Activated naive CD8-positive, alpha-beta T cell treated with anti-CD3 and anti-CD28 coated beads, Interleukin-2, amount 50 U/mL, for 24 hours (primary cell): ENCODE measurements at regions not wholly inside any gene's neighbourhood (a gene's known extent, or its start where the extent isn't known, plus 50 kb on each side); places are given as distances from the start of the nearest gene placed in this dataset.
"Not testable (repeated sequence)": the region's sequence is repeated elsewhere in the genome, so short reads cannot be mapped to it uniquely, and the experiment has no call there.

ENCODE experiments used
- ATAC-seq: fragments of 150-1000 bp; cut with Tn5 transposase; one replicate; pipeline ENCODE4 v1.10.0; 2021
- DNase-seq: peaks from one replicate; pipeline ENCODE4 v3.0.0; 2021
- H3K27ac Mint-ChIP-seq: one replicate; pipeline ENCODE4 v1.8.0; 2021; ENCODE audit warnings: mild to moderate bottlenecking, mixed read lengths
- H3K27me3 Mint-ChIP-seq: one replicate; pipeline ENCODE4 v1.8.0; 2021; ENCODE audit warnings: mixed read lengths
- H3K36me3 Mint-ChIP-seq: one replicate; pipeline ENCODE4 v1.8.0; 2021; ENCODE audit warnings: low read depth, mixed read lengths
- H3K4me1 Mint-ChIP-seq: one replicate; pipeline ENCODE4 v1.8.0; 2021; ENCODE audit warnings: mixed read lengths
- H3K4me3 Mint-ChIP-seq: one replicate; pipeline ENCODE4 v1.8.0; 2021; ENCODE audit warnings: mild to moderate bottlenecking, moderate library complexity, mixed read lengths
- H3K9me3 Mint-ChIP-seq: one replicate; pipeline ENCODE4 v1.8.0; 2021; ENCODE audit warnings: mixed read lengths

GRCh38 chr3:182156326-182156725 lies 444.6 kb downstream of the SOX2 start:
- not testable (repeated sequence) for H3K27ac Mint-ChIP-seq, DNase-seq, H3K36me3 Mint-ChIP-seq, H3K27me3 Mint-ChIP-seq, ATAC-seq, H3K9me3 Mint-ChIP-seq, H3K4me3 Mint-ChIP-seq, H3K4me1 Mint-ChIP-seq

- H3K9me3 Mint-ChIP-seq, result no peaks in the 10 kb centered on the region
- ATAC-seq (no peak), DNase-seq (no peak)
- no peaks in the 10 kb centered on the region for H3K36me3 Mint-ChIP-seq
- no peaks in the 10 kb centered on the region for H3K4me1 Mint-ChIP-seq
- no peak overlapping the region for H3K27ac Mint-ChIP-seq
- H3K4me3 Mint-ChIP-seq, result no peak overlapping the region
- no peaks in the 10 kb centered on the region for H3K27me3 Mint-ChIP-seq
Measured at GRCh38 chr3:182165234-182165633, 453.5 kb downstream of the SOX2 start.

GRCh38 chr3:182172534-182172933 lies 460.8 kb downstream of the SOX2 start:
- Mint-ChIP-seq H3K4me1 (no peaks in the 10 kb centered on the region), H3K4me3 (no peak overlapping the region), H3K9me3 (no peaks in the 10 kb centered on the region), H3K36me3 (no peaks in the 10 kb centered on the region), H3K27ac (no peak overlapping the region), H3K27me3 (no peaks in the 10 kb centered on the region)
- ATAC-seq, result no peak
- DNase-seq, result no peak

GRCh38 chr3:182178488-182179200 lies 466.9 kb downstream of the SOX2 start:
- Mint-ChIP-seq H3K9me3 (no peaks in the 10 kb centered on the region), H3K36me3 (no peaks in the 10 kb centered on the region), H3K4me3 (no peak overlapping the region), H3K4me1 (no peaks in the 10 kb centered on the region), H3K27me3 (no peaks in the 10 kb centered on the region), H3K27ac (no peak overlapping the region)
- DNase-seq (no peak), ATAC-seq (no peak)

DNA sequence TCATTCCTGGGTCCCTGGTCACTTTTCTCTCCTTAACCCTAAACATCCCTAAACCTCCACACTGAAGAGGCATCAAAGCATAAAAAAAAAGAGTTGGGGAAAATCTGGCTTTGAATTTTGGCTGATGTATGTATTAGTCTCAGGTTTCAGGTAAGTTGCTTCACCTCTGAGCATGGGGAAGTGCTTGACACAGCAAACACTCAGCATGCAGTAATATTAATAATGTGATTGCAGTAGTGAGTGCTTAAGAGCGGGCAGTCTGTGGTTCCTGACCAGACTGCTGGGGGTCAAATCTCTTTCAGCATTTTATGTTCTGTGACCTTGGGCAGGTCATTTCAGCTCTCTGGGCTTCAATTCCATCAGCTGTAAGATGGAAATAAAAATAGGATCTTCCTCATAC lies 467.9 kb downstream of the SOX2 start:
- no peaks in the 10 kb centered on the region for H3K9me3 Mint-ChIP-seq
- no peak for DNase-seq
- H3K4me1 Mint-ChIP-seq, result no peaks in the 10 kb centered on the region
- no peaks in the 10 kb centered on the region for H3K27me3 Mint-ChIP-seq
- no peak overlapping the region for H3K4me3 Mint-ChIP-seq
- H3K36me3 Mint-ChIP-seq, result no peaks in the 10 kb centered on the region
- no peak for ATAC-seq
- H3K27ac Mint-ChIP-seq, result no peak overlapping the region

- no peak for DNase-seq
- no peaks in the 10 kb centered on the region for H3K9me3 Mint-ChIP-seq
- no peak overlapping the region for H3K4me3 Mint-ChIP-seq
- no peak for ATAC-seq
- H3K27ac Mint-ChIP-seq, result no peak overlapping the region
- no peaks in the 10 kb centered on the region for H3K4me1 Mint-ChIP-seq
- no peaks in the 10 kb centered on the region for H3K36me3 Mint-ChIP-seq
- H3K27me3 Mint-ChIP-seq, result no peaks in the 10 kb centered on the region
Measured at GRCh38 chr3:182180654-182181385, 469.1 kb downstream of the SOX2 start.

GRCh38 chr3:182182531-182182968 lies 470.8 kb downstream of the SOX2 start:
- Mint-ChIP-seq H3K4me3 (no peak overlapping the region), H3K4me1 (no peaks in the 10 kb centered on the region), H3K27me3 (no peaks in the 10 kb centered on the region), H3K9me3 (peaks cover 4% of the 10 kb centered on the region), H3K36me3 (no peaks in the 10 kb centered on the region), H3K27ac (no peak overlapping the region)
- DNase-seq (no peak), ATAC-seq (no peak)

DNA sequence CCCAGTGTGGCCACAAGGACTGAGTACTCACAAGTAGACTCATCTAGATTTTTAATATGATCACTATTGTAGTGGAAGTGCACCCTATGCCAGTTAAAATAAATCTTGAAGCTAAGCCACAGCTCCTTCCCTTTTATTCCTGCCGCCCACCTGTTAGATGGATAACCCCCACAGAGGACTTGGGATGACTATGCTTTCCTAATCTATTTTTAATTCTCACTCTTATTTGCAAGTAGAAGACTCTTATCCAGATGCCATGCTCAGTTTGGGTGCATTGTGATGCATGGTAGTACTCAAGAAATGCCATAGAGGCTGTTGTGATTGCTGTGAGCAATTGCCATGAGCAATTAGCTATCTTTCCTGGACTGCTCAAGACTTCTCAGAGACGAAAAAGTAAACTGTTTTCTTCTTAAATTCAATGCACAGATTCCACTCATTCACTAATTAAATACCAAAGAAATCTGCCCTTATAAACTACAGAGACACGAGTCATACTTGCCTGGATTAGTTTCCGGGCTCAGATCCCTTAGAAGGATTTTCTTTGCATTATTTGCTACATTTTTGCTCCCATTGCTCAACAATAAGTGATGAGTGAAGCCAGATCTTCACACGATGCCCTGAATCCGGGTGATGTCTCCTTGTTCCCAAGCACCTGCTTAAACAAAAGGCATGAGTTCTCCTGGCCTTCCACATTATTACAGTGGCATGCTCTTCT lies 472.1 kb downstream of the SOX2 start:
- no peak for ATAC-seq
- no peaks in the 10 kb centered on the region for H3K27me3 Mint-ChIP-seq
- no peak overlapping the region for H3K27ac Mint-ChIP-seq
- no peaks in the 10 kb centered on the region for H3K36me3 Mint-ChIP-seq
- H3K4me1 Mint-ChIP-seq, result no peaks in the 10 kb centered on the region
- no peak for DNase-seq
- peaks cover 4% of the 10 kb centered on the region for H3K9me3 Mint-ChIP-seq
- H3K4me3 Mint-ChIP-seq, result no peak overlapping the region

DNA sequence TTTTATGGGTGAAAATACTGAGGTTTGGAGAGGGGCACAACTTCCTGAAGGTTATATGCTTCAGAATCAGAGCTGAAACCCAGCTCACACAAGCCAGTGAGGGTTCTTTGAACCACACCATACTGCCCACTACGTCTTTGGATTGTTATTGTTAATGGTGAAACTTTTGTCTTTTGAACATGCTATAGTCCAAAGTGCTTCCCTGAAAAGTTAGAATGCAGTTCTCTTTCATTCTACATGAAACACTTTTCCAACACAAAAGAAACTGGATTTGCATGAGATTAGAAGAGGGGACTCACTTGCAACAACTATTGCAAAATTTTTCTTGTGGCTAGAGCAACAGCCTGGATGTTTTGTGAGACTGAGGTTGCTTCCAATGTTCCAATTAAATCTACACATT lies 473.6 kb downstream of the SOX2 start:
- ATAC-seq (no peak), DNase-seq (no peak)
- Mint-ChIP-seq H3K27me3 (no peaks in the 10 kb centered on the region), H3K4me1 (no peaks in the 10 kb centered on the region), H3K4me3 (no peak overlapping the region), H3K27ac (no peak overlapping the region), H3K9me3 (peaks cover 4% of the 10 kb centered on the region), H3K36me3 (no peaks in the 10 kb centered on the region)

DNA sequence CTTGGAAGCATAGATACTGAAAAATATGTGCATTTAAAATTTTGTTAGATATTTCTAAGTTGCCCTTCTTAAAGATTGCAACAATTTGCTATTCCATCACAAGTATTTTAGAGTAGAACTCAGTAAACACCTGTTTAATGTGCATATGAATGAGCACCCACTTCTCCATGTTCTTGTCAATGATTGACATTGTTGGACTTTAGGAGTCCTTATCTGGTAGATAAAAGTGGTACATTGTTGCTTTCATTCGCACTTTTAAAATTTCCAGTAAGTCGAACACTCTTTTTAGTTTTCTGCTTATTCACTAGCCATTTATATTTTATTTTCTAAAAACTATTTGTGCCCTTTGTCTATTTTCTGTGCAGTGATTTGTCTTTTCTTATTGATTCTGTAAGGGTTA lies 478.3 kb downstream of the SOX2 start:
- DNase-seq (no peak), ATAC-seq (no peak)
- Mint-ChIP-seq H3K36me3 (no peaks in the 10 kb centered on the region), H3K9me3 (peaks cover 4% of the 10 kb centered on the region), H3K4me3 (no peak overlapping the region), H3K27ac (no peak overlapping the region), H3K4me1 (no peaks in the 10 kb centered on the region), H3K27me3 (no peaks in the 10 kb centered on the region)

- no peaks in the 10 kb centered on the region for H3K9me3 Mint-ChIP-seq
- ATAC-seq (no peak), DNase-seq (no peak)
- H3K27me3 Mint-ChIP-seq, result no peaks in the 10 kb centered on the region
- no peaks in the 10 kb centered on the region for H3K4me1 Mint-ChIP-seq
- H3K36me3 Mint-ChIP-seq, result no peaks in the 10 kb centered on the region
- H3K4me3 Mint-ChIP-seq, result no peak overlapping the region
- H3K27ac Mint-ChIP-seq, result no peak overlapping the region
Measured at GRCh38 chr3:182198345-182198744, 486.6 kb downstream of the SOX2 start.

DNA sequence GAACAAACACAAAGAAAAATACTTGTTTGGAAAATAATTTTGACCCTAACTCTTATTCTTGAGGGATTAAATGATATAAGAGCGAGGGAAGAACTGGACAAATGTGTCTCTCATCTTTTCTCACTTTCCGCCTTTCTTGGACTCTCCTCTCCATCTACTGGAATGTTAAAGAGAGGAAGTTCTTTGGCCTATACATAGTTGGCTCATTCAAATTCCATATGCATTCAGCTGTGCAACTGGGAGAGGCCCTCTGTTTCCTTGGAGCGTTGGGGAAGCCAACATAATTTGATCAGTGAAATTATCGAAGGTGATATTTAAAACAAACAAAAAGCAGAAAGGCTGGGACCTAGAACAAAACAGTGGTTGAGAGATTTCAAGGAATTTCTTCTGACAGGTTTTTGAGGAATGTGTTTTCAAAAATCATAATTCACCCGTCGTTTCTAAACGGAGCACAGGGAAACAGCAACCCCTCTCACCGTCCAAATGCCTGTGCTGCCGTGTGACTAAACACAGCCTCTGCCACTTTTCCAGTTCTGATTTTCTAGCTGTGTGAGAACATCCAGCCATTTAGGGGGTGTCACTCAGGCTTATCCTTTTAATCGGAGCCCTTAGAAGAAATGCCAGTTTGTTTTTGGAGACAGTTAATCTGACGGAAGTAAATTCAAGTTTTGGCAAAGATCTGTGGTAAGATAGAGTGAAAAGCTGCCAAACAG lies 489.9 kb downstream of the SOX2 start:
- ATAC-seq (no peak), DNase-seq (no peak)
- Mint-ChIP-seq H3K27ac (no peak overlapping the region), H3K36me3 (no peaks in the 10 kb centered on the region), H3K27me3 (no peaks in the 10 kb centered on the region), H3K4me3 (no peak overlapping the region), H3K4me1 (no peaks in the 10 kb centered on the region), H3K9me3 (no peaks in the 10 kb centered on the region)

DNA sequence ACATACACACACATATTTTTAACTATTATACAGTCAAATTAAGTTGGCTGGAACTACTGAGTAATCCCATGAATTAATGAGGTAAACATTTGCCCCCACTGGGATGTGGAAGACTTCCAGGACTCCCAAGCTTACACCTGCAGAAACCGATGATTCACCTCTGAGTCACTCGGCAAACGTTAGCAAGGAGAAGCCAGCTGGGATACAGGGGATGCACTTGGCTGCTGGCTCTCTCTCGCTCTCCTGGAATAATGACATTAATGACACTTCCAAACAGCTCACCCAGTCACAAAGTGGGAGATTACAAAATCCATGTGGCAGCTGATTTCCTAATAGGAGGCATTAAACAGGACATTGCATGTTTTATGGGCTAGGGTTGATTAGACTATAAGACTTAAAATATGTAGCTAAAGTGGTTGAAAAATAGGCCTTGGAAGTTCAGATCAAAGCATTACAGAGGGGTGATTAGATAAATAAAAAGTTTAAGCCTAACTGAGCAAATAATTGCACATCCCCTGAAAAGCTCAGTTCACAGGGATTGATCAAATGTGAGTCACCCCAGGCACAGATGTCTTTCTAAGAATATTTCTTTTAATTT lies 500.9 kb downstream of the SOX2 start:
- ATAC-seq, result no peak
- Mint-ChIP-seq H3K27me3 (no peaks in the 10 kb centered on the region), H3K27ac (no peak overlapping the region), H3K4me1 (no peaks in the 10 kb centered on the region), H3K9me3 (no peaks in the 10 kb centered on the region), H3K4me3 (no peak overlapping the region), H3K36me3 (no peaks in the 10 kb centered on the region)
- DNase-seq, result no peak

DNA sequence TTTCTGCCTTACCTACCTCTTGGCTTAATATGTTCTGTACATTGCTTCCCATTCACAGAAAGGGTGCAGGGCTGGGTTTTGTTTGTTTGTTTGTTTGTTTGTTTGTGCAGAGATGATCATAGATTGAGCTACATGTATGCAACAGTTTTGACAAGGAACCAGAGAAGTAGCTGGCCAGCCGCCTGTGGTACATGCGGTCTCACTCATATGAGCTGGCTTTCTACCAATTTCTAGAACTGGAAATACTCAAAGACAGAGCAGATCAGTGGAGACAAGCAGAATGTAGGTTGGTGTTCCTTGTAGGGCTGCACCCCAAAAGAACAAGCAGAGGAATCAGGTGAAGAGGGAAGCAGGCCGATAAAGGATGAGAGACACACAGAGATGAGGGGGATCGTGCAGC lies 502.7 kb downstream of the SOX2 start:
- H3K9me3 Mint-ChIP-seq, result no peaks in the 10 kb centered on the region
- no peaks in the 10 kb centered on the region for H3K4me1 Mint-ChIP-seq
- DNase-seq (no peak), ATAC-seq (no peak)
- no peak overlapping the region for H3K27ac Mint-ChIP-seq
- no peaks in the 10 kb centered on the region for H3K36me3 Mint-ChIP-seq
- no peak overlapping the region for H3K4me3 Mint-ChIP-seq
- no peaks in the 10 kb centered on the region for H3K27me3 Mint-ChIP-seq
